ENCODE measurements at regions not wholly inside any gene's neighbourhood (a gene's known extent, or its start where the extent isn't known, plus 50 kb on each side); places are given as distances from the start of the nearest gene placed in this dataset.

- intact Hi-C loops (cut with micrococcal nuclease): no loop called here
- DNase-seq (no peak), ATAC-seq (ENCODE audit: low read depth) (no peak)
- Mint-ChIP-seq H3K4me3 (no peak overlapping the region), H3K9me3 (peaks cover 5% of the 10 kb centered on the region), H3K4me1 (no peaks in the 10 kb centered on the region), H3K36me3 (ENCODE audit: low read depth) (no peaks in the 10 kb centered on the region), H3K27me3 (no peaks in the 10 kb centered on the region), H3K27ac (no peak overlapping the region)
- ChIA-PET POLR2A (no interaction called here), CTCF (no interaction called here)
- TF ChIP-seq CTCF (IDR thresholded peaks at IDR 0.05): no peak
Measured at GRCh38 chr13:87878706-87879105, 207.5 kb downstream of the SLITRK5 start.

GRCh38 chr13:87884884-87885283 lies 213.7 kb downstream of the SLITRK5 start:
- ChIA-PET CTCF (no interaction called here), POLR2A (no interaction called here)
- no peak for DNase-seq

GRCh38 chr13:87887459-87888123 lies 216.4 kb downstream of the SLITRK5 start:
- intact Hi-C loops (cut with micrococcal nuclease): no loop called here
- ChIA-PET CTCF (no interaction called here), POLR2A (no interaction called here)
- Mint-ChIP-seq H3K36me3 (ENCODE audit: low read depth) (no peaks in the 10 kb centered on the region), H3K4me1 (no peaks in the 10 kb centered on the region), H3K27ac (no peak overlapping the region), H3K9me3 (peaks cover 8% of the 10 kb centered on the region), H3K27me3 (no peaks in the 10 kb centered on the region), H3K4me3 (no peak overlapping the region)
- TF ChIP-seq CTCF (IDR thresholded peaks at IDR 0.05): no peak
- DNase-seq (no peak), ATAC-seq (ENCODE audit: low read depth) (no peak)

More at GRCh38 chr13:87884884-87885283, 213.7 kb downstream of the SLITRK5 start:
- intact Hi-C loops (cut with micrococcal nuclease): no loop called here
- H3K27ac Mint-ChIP-seq: no peak overlapping the region
- ATAC-seq (ENCODE audit: low read depth): no peak
- H3K4me1 Mint-ChIP-seq: no peaks in the 10 kb centered on the region
- TF ChIP-seq CTCF (IDR thresholded peaks at IDR 0.05): no peak
- H3K27me3 Mint-ChIP-seq: no peaks in the 10 kb centered on the region
- no peak overlapping the region for H3K4me3 Mint-ChIP-seq
- H3K9me3 Mint-ChIP-seq: peaks cover 10% of the 10 kb centered on the region
- no peaks in the 10 kb centered on the region for H3K36me3 Mint-ChIP-seq (ENCODE audit: low read depth)

- Mint-ChIP-seq H3K36me3 (ENCODE audit: low read depth) (no peaks in the 10 kb centered on the region), H3K4me3 (no peak overlapping the region), H3K9me3 (peaks cover 5% of the 10 kb centered on the region), H3K27me3 (no peaks in the 10 kb centered on the region), H3K27ac (no peak overlapping the region), H3K4me1 (no peaks in the 10 kb centered on the region)
- no peak for TF ChIP-seq CTCF (IDR thresholded peaks at IDR 0.05)
- ATAC-seq (ENCODE audit: low read depth): no peak
- ChIA-PET POLR2A (no interaction called here), CTCF (no interaction called here)
- no peak for DNase-seq
- intact Hi-C loops (cut with micrococcal nuclease): no loop called here
Measured at GRCh38 chr13:87889254-87889653, 218.1 kb downstream of the SLITRK5 start.

GRCh38 chr13:87893186-87893585 lies 222.0 kb downstream of the SLITRK5 start:
- no peaks in the 10 kb centered on the region for H3K36me3 Mint-ChIP-seq (ENCODE audit: low read depth)
- intact Hi-C loops (cut with micrococcal nuclease): no loop called here
- DNase-seq: no peak
- TF ChIP-seq CTCF (IDR thresholded peaks at IDR 0.05): no peak
- no peaks in the 10 kb centered on the region for H3K9me3 Mint-ChIP-seq
- H3K27ac Mint-ChIP-seq: no peak overlapping the region
- no peaks in the 10 kb centered on the region for H3K27me3 Mint-ChIP-seq
- H3K4me1 Mint-ChIP-seq: no peaks in the 10 kb centered on the region
- ChIA-PET POLR2A (no interaction called here), CTCF (no interaction called here)
- ATAC-seq (ENCODE audit: low read depth): no peak
- H3K4me3 Mint-ChIP-seq: no peak overlapping the region
